Fibroblast of the aortic adventitia (primary cell): ENCODE measurements at regions not wholly inside any gene's neighbourhood (a gene's known extent, or its start where the extent isn't known, plus 50 kb on each side); places are given as distances from the start of the nearest gene placed in this dataset.

Experiments
- DNase-seq: peaks from one replicate; pipeline ENCODE4 v3.0.0-alpha.2; 2010; ENCODE audit warnings: low read depth
- H3K4me3 ChIP-seq: 2 replicates; pipeline ENCODE4 v1.5.1; 2011; ENCODE audit warnings: low read depth, mild to moderate bottlenecking, control low read depth, low read length, moderate library complexity
- CTCF ChIP-seq: IDR thresholded peaks from 2 replicates; pipeline ENCODE4 v1.5.1; 2011; ENCODE audit warnings: mild to moderate bottlenecking, low read length, control low read depth, inconsistent platforms; ENCODE audit not compliant: insufficient read depth

- no peak for DNase-seq
- TF ChIP-seq CTCF: no peak
- H3K4me3 ChIP-seq: no peak overlapping the region
Measured at GRCh38 chr3:166456286-166456685, 619.1 kb upstream of the BCHE start.

GRCh38 chr3:166455744-166456143 is 618.5 kb upstream of the BCHE start:
- DNase-seq: no peak
- no peak for TF ChIP-seq CTCF
- no peak overlapping the region for H3K4me3 ChIP-seq

GRCh38 chr3:166453478-166453877 is 616.3 kb upstream of the BCHE start:
- TF ChIP-seq CTCF: no peak
- no peak overlapping the region for H3K4me3 ChIP-seq
- no peak for DNase-seq

- no peak overlapping the region for H3K4me3 ChIP-seq
- no peak for TF ChIP-seq CTCF
- no peak for DNase-seq
Measured at GRCh38 chr3:166451997-166452396, 614.8 kb upstream of the BCHE start.

- TF ChIP-seq CTCF: no peak
- no peak for DNase-seq
Measured at GRCh38 chr3:166447513-166447912, 610.3 kb upstream of the BCHE start.

GRCh38 chr3:166446986-166447385 is 609.8 kb upstream of the BCHE start:
- no peak for DNase-seq

More at GRCh38 chr3:166447513-166447912, 610.3 kb upstream of the BCHE start:
- H3K4me3 ChIP-seq: no peak overlapping the region

More at GRCh38 chr3:166446986-166447385, 609.8 kb upstream of the BCHE start:
- no peak for TF ChIP-seq CTCF
- no peak overlapping the region for H3K4me3 ChIP-seq
